NK-92 treated with Interleukin-12 subunit alpha and Interleukin-12 subunit beta, amount 100 ng/mL, for 24 hours (cell line): ENCODE measurements at regions not wholly inside any gene's neighbourhood (a gene's known extent, or its start where the extent isn't known, plus 50 kb on each side); places are given as distances from the start of the nearest gene placed in this dataset.

Experiments
- DNase-seq: peaks from one replicate; lab custom pipeline; 2025; lab: John Stamatoyannopoulos, UW

- DNase-seq = no peak
These were observed 519.6 kb upstream of the TENM4 start for GRCh38 chr11:79960461-79960860.

- no peak for DNase-seq
These were observed 518.5 kb upstream of the TENM4 start for GRCh38 chr11:79959318-79959717.

GRCh38 chr11:79957702-79958101, 516.9 kb upstream of the TENM4 start:
- no peak for DNase-seq

- DNase-seq = no peak
These were observed 515.2 kb upstream of the TENM4 start for GRCh38 chr11:79956061-79956460.

- no peak for DNase-seq
These were observed 512.8 kb upstream of the TENM4 start for GRCh38 chr11:79953629-79954028.

- DNase-seq = no peak
These were observed 509.9 kb upstream of the TENM4 start for GRCh38 chr11:79950741-79951140.

- no peak for DNase-seq
These were observed 509.3 kb upstream of the TENM4 start for GRCh38 chr11:79950172-79950571.

- no peak for DNase-seq
These were observed 508.7 kb upstream of the TENM4 start for GRCh38 chr11:79949574-79949973.

- no peak for DNase-seq
These were observed 501.8 kb upstream of the TENM4 start for GRCh38 chr11:79942646-79943045.

- DNase-seq = no peak
These were observed 501.3 kb upstream of the TENM4 start for GRCh38 chr11:79942090-79942489.

GRCh38 chr11:79940974-79941735, 500.3 kb upstream of the TENM4 start:
- DNase-seq = no peak

- DNase-seq = no peak
These were observed 499.3 kb upstream of the TENM4 start for GRCh38 chr11:79940165-79940564.

- no peak for DNase-seq
These were observed 498.3 kb upstream of the TENM4 start for GRCh38 chr11:79939111-79939510.

GRCh38 chr11:79937676-79938334, 497.0 kb upstream of the TENM4 start:
- DNase-seq = no peak

- DNase-seq = no peak
These were observed 491.8 kb upstream of the TENM4 start for GRCh38 chr11:79932612-79933011.

GRCh38 chr11:79931692-79932091, 490.9 kb upstream of the TENM4 start:
- DNase-seq = no peak

GRCh38 chr11:79926707-79927106, 485.9 kb upstream of the TENM4 start:
- DNase-seq = no peak

GRCh38 chr11:79925570-79925969, 484.7 kb upstream of the TENM4 start:
- no peak for DNase-seq

GRCh38 chr11:79922641-79923040, 481.8 kb upstream of the TENM4 start:
- DNase-seq = no peak

- DNase-seq = no peak
These were observed 479.6 kb upstream of the TENM4 start for GRCh38 chr11:79920480-79920879.

- DNase-seq = no peak
These were observed 478.5 kb upstream of the TENM4 start for GRCh38 chr11:79919350-79919749.

- no peak for DNase-seq
These were observed 478.0 kb upstream of the TENM4 start for GRCh38 chr11:79918846-79919245.

GRCh38 chr11:79906164-79906563, 465.3 kb upstream of the TENM4 start:
- no peak for DNase-seq

GRCh38 chr11:79902493-79902892, 461.7 kb upstream of the TENM4 start:
- no peak for DNase-seq
